ENCODE measurements at regions not wholly inside any gene's neighbourhood (a gene's known extent, or its start where the extent isn't known, plus 50 kb on each side); places are given as distances from the start of the nearest gene placed in this dataset.

GRCh38 chr1:118249641-118250040, 64.6 kb upstream of the SPAG17 start:
- TF ChIP-seq CTCF (IDR thresholded peaks at IDR 0.05), result no peak
- H3K36me3 ChIP-seq (replicated peaks in 1 of 2; ENCODE audit: control insufficient read depth in 1 of 2, insufficient read depth in 2 of 2, low read length in 2 of 2), result no peaks in the 10 kb centered on the region
- H3K36me3 Mint-ChIP-seq, result no peaks in the 10 kb centered on the region
- H3K9ac ChIP-seq (ENCODE audit: insufficient read depth, low read length, poor library complexity, severe bottlenecking), result no peak overlapping the region
- no peaks in the 10 kb centered on the region for H3K9me3 ChIP-seq (replicated peaks in 1 of 2; ENCODE audit: control insufficient read depth in 1 of 2, insufficient read depth in 1 of 2, low read length in 2 of 2)
- 88% methylated on average over 6 of the region's 6 CpGs for WGBS (ENCODE audit: insufficient coverage)
- H3K9me3 Mint-ChIP-seq, result peaks cover 0 to 2% (median 0%) of the 10 kb centered on the region in 7 donors
- no peaks in the 10 kb centered on the region for H3K4me1 Mint-ChIP-seq
- H3K4me3 ChIP-seq (replicated peaks in 1 of 3; ENCODE audit: low read depth in 2 of 3, low read length in 3 of 3), result no peak overlapping the region
- H3K27ac Mint-ChIP-seq, result no peak overlapping the region
- H3K27ac ChIP-seq (ENCODE audit: low read depth in 1 of 2, low read length in 2 of 2), result no peak overlapping the region
- intact Hi-C loops (cut with micrococcal nuclease), result no loop called here
- H2AFZ ChIP-seq (ENCODE audit: insufficient read depth, low read depth, low read length, poor library complexity, severe bottlenecking), result no peak overlapping the region
- DNase-seq, result no peak
- H3K4me3 Mint-ChIP-seq, result no peak overlapping the region
- no peaks in the 10 kb centered on the region for H3K4me1 ChIP-seq (ENCODE audit: control insufficient read depth in 1 of 2, insufficient read depth in 2 of 2, low read length in 2 of 2)
- H3K27me3 Mint-ChIP-seq (ENCODE audit: low read depth in 3 of 3), result peaks cover 0 to 2% (median 0%) of the 10 kb centered on the region in 3 donors
- no peak overlapping the region for H3K4me2 ChIP-seq (replicated peaks; ENCODE audit: extremely low read depth, low read length, poor library complexity, severe bottlenecking)
- H4K20me1 ChIP-seq (ENCODE audit: insufficient read depth, low read length), result no peaks in the 10 kb centered on the region
- no peaks in the 10 kb centered on the region for H3K79me2 ChIP-seq (ENCODE audit: insufficient read depth, low read length)
- no peaks in the 10 kb centered on the region for H3K27me3 ChIP-seq (ENCODE audit: control insufficient read depth in 2 of 2, insufficient read depth in 2 of 2, low read length in 2 of 2)

- Histone ChIP-seq H3K9me3 (replicated peaks in 1 of 2; ENCODE audit: control insufficient read depth in 1 of 2, insufficient read depth in 1 of 2, low read length in 2 of 2) (no peaks in the 10 kb centered on the region), H3K27me3 (ENCODE audit: control insufficient read depth in 2 of 2, insufficient read depth in 2 of 2, low read length in 2 of 2) (no peaks in the 10 kb centered on the region), H3K27ac (ENCODE audit: low read depth in 1 of 2, low read length in 2 of 2) (no peak overlapping the region), H3K79me2 (ENCODE audit: insufficient read depth, low read length) (no peaks in the 10 kb centered on the region), H3K4me2 (replicated peaks; ENCODE audit: extremely low read depth, low read length, poor library complexity, severe bottlenecking) (no peak overlapping the region), H3K9ac (ENCODE audit: insufficient read depth, low read length, poor library complexity, severe bottlenecking) (no peak overlapping the region), H3K36me3 (replicated peaks in 1 of 2; ENCODE audit: control insufficient read depth in 1 of 2, insufficient read depth in 2 of 2, low read length in 2 of 2) (no peaks in the 10 kb centered on the region), H3K4me1 (ENCODE audit: control insufficient read depth in 1 of 2, insufficient read depth in 2 of 2, low read length in 2 of 2) (no peaks in the 10 kb centered on the region), H3K4me3 (replicated peaks in 1 of 3; ENCODE audit: low read depth in 2 of 3, low read length in 3 of 3) (no peak overlapping the region), H2AFZ (ENCODE audit: insufficient read depth, low read depth, low read length, poor library complexity, severe bottlenecking) (no peak overlapping the region), H4K20me1 (ENCODE audit: insufficient read depth, low read length) (no peaks in the 10 kb centered on the region)
- no peak for DNase-seq
- peaks cover 0 to 2% (median 0%) of the 10 kb centered on the region in 7 donors for H3K9me3 Mint-ChIP-seq
- no peak overlapping the region for H3K4me3 Mint-ChIP-seq
- no peaks in the 10 kb centered on the region for H3K36me3 Mint-ChIP-seq
- no peak overlapping the region for H3K27ac Mint-ChIP-seq
- intact Hi-C loops (cut with micrococcal nuclease), result no loop called here
- H3K27me3 Mint-ChIP-seq (ENCODE audit: low read depth in 3 of 3), result peaks cover 1 to 2% (median 2%) of the 10 kb centered on the region in 3 donors
- 88% methylated on average over 2 of the region's 3 CpGs for WGBS (ENCODE audit: insufficient coverage)
- no peak for TF ChIP-seq CTCF (IDR thresholded peaks at IDR 0.05)
- H3K4me1 Mint-ChIP-seq, result no peaks in the 10 kb centered on the region
Observed at GRCh38 chr1:118247593-118247992, 62.6 kb upstream of the SPAG17 start.
